GM12892 (cell line): ENCODE measurements at regions not wholly inside any gene's neighbourhood (a gene's known extent, or its start where the extent isn't known, plus 50 kb on each side); places are given as distances from the start of the nearest gene placed in this dataset.

Experiments used
- POLR2A ChIP-seq: IDR thresholded peaks from 2 replicates; pipeline ENCODE4 v1.6.1; 2011; ENCODE audit warnings: low read depth, low read length, control low read depth
- POLR2AphosphoS5 ChIP-seq: IDR thresholded peaks from 2 replicates; pipeline ENCODE4 v1.6.1; 2011; ENCODE audit warnings: low read depth, low read length, control low read depth

DNA sequence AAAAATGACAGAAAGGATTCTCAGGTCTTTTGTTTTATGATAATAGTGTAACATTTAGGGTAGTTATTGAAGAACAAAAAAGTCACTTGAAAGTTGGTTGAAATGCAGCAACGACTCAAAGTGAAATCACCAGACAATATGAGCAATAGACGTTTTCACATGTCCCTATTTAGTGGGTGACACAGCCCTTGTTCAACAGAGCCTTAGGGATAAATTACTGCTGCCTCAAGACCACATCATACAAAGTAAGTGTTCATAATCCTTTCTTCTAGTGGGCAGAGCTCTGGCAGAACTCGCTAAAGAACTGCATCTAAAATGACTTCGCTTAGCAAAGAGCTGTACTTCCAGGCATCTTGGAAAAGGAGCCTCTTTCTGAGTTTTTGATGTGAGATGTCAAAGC, 128.5 kb upstream of the LMNTD1 start:
- TF ChIP-seq POLR2AphosphoS5 (no peak), POLR2A (no peak)
